ENCODE measurements at regions not wholly inside any gene's neighbourhood (a gene's known extent, or its start where the extent isn't known, plus 50 kb on each side); places are given as distances from the start of the nearest gene placed in this dataset.

DNA sequence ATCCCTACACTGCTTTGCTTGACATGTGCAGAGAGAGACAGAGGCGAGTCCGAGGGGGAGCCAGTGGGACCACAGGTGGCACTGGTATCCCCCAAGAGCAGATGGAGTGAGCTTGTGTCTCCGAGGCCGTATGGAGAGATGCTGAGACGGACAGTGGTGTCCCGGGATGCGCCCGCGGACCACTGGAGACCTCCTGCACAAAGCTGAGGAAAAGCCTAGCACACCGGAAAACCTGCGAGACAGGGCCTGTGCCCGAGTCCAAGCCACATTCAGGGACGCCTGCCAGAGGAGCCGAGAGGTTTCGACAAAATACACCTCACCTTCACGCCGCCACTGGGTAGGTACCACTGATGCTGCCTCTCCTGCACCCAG lies 66.0 kb upstream of the ZNF527 start:
- Histone ChIP-seq H4K8ac (ENCODE audit: extremely low read depth, insufficient read depth, low read length) (peak overlapping the region; percentile 96), H4K20me1 (replicated peaks in 1 of 2; ENCODE audit: control insufficient read depth in 1 of 2, insufficient read depth in 2 of 2, low read length in 2 of 2) (no peaks in the 10 kb centered on the region), H3K36me3 (ENCODE audit: control insufficient read depth in 2 of 4, insufficient read depth in 4 of 4, low read length in 3 of 4) (no peaks in the 10 kb centered on the region), H2BK15ac (ENCODE audit: low read length) (no peak overlapping the region), H3K9ac (replicated peaks in 1 of 4; ENCODE audit: extremely low read depth in 1 of 4, low read depth in 3 of 4, low read length in 3 of 4) (no peak overlapping the region), H2AK5ac (ENCODE audit: low read depth, low read length) (no peak overlapping the region; the same call in 1 of the 2 replicates), H4K5ac (ENCODE audit: insufficient read length, low read depth, low read length) (no peak overlapping the region), H2AFZ (ENCODE audit: low read length) (no peak overlapping the region), H3K56ac (replicated peaks; ENCODE audit: insufficient read length, low read depth, low read length) (no peak overlapping the region), H3K27me3 (replicated peaks in 1 of 4; ENCODE audit: control insufficient read depth in 3 of 4, extremely low read depth in 1 of 4, insufficient read depth in 3 of 4, low read length in 3 of 4) (no peaks in the 10 kb centered on the region), H3K4me3 (ENCODE audit: extremely low read depth in 1 of 4, insufficient read depth in 2 of 4, low read depth in 3 of 4, low read length in 4 of 4) (no peak overlapping the region), H2BK120ac (replicated peaks; ENCODE audit: low read depth, low read length) (no peak overlapping the region), H3K79me1 (ENCODE audit: low read depth, low read length) (no peaks in the 10 kb centered on the region), H3K18ac (ENCODE audit: extremely low read depth, low read length) (no peak overlapping the region), H3K4me2 (ENCODE audit: insufficient read depth in 1 of 2, low read depth in 2 of 2, low read length in 2 of 2) (peak overlapping the region in 1 of 2 experiments; percentile 90; a peak in 2 of 4 replicates), H3K14ac (ENCODE audit: insufficient read length) (no peak overlapping the region), H3K9me3 (ENCODE audit: insufficient read depth in 2 of 2, low read depth in 1 of 2, low read length in 1 of 2) (peaks cover 45 to 48% of the 10 kb centered on the region in 2 experiments), H2BK12ac (ENCODE audit: low read depth, low read length) (no peak overlapping the region), H3K23me2 (ENCODE audit: low read depth, low read length) (peaks cover 10% of the 10 kb centered on the region), H3K4me1 (replicated peaks in 1 of 4; ENCODE audit: control insufficient read depth in 3 of 4, insufficient read depth in 4 of 4, low read length in 3 of 4) (peaks cover 0 to 5% (median 0%) of the 10 kb centered on the region in 4 experiments; a peak in 1 of 7 replicates), H3K79me2 (ENCODE audit: control insufficient read depth in 1 of 2, insufficient read depth in 2 of 2, low read length in 2 of 2) (no peaks in the 10 kb centered on the region), H2BK20ac (ENCODE audit: low read length) (no peak overlapping the region), H3K4ac (replicated peaks; ENCODE audit: insufficient read length, low read depth, low read length) (no peak overlapping the region), H2BK5ac (ENCODE audit: low read depth, low read length) (no peak overlapping the region), H3K27ac (ENCODE audit: low read depth, low read length) (no peak overlapping the region), H3K23ac (ENCODE audit: insufficient read length) (no peak overlapping the region), H4K91ac (replicated peaks; ENCODE audit: insufficient read length, low read length) (no peak overlapping the region)
- WGBS, 2 experiments (ENCODE audit: extremely low coverage in 1 of 2, insufficient coverage in 1 of 2, insufficient read length in 1 of 2, insufficient replicate concordance in 2 of 2, low coverage in 1 of 2, low lambda C conversion rate in 2 of 2, missing lambda C conversion rate in 1 of 2) = 95% methylated on average over 17 of the region's 17 CpGs; no CpG with 5 or more reads in 1 of the 2 experiments
- ChIA-PET POLR2A (ENCODE audit: partially characterized antibody) (interaction anchor here (0.6 kb wide), 1 partner anchor 20 kb away, joined by 3 read pairs; no protein-coding TSS in a partner anchor), CTCF (ENCODE audit: partially characterized antibody) (no interaction called here)
- DNase-seq (ENCODE audit: low read depth in 1 of 2, low spot score in 2 of 2) (no peak), FAIRE-seq (no peak)
- TF ChIP-seq JUN (IDR thresholded peaks at IDR 0.05; ENCODE audit: low read depth, low read length) (no peak), BACH1 (IDR thresholded peaks at IDR 0.05; ENCODE audit: low read length) (no peak), POU5F1 (IDR thresholded peaks at IDR 0.05; ENCODE audit: low read depth, low read length) (no peak), NANOG (IDR thresholded peaks at IDR 0.05; ENCODE audit: insufficient read depth, low read depth, low read length, poor library complexity, severe bottlenecking) (no peak), TEAD4 (IDR thresholded peaks at IDR 0.05; ENCODE audit: low read depth, low read length) (no peak), TCF12 (IDR thresholded peaks at IDR 0.05; ENCODE audit: low read depth, low read length) (no peak), GABPA (IDR thresholded peaks at IDR 0.05; ENCODE audit: borderline replicate concordance, insufficient read depth, low read length) (no peak), EP300 (IDR thresholded peaks at IDR 0.05; ENCODE audit: borderline replicate concordance in 1 of 2, low read depth in 2 of 2, low read length in 2 of 2) (no peak), KDM1A (IDR thresholded peaks at IDR 0.05; ENCODE audit: borderline replicate concordance, low read length) (no peak), BRCA1 (IDR thresholded peaks at IDR 0.05; ENCODE audit: low read depth, low read length) (no peak)
- TF ChIP-seq, protein P1, sequence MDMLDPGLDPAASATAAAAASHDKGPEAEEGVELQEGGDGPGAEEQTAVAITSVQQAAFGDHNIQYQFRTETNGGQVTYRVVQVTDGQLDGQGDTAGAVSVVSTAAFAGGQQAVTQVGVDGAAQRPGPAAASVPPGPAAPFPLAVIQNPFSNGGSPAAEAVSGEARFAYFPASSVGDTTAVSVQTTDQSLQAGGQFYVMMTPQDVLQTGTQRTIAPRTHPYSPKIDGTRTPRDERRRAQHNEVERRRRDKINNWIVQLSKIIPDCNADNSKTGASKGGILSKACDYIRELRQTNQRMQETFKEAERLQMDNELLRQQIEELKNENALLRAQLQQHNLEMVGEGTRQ (IDR thresholded peaks at IDR 0.05; ENCODE audit: low read length) = no peak
- TF ChIP-seq, protein P2, sequence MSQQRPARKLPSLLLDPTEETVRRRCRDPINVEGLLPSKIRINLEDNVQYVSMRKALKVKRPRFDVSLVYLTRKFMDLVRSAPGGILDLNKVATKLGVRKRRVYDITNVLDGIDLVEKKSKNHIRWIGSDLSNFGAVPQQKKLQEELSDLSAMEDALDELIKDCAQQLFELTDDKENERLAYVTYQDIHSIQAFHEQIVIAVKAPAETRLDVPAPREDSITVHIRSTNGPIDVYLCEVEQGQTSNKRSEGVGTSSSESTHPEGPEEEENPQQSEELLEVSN (IDR thresholded peaks at IDR 0.05) = no peak
